Neutrophil (primary cell): ENCODE measurements at regions not wholly inside any gene's neighbourhood (a gene's known extent, or its start where the extent isn't known, plus 50 kb on each side); places are given as distances from the start of the nearest gene placed in this dataset.

ENCODE experiments used
- H3K27ac ChIP-seq: fragments of 200-600 bp; sonication (generic); 2 replicates; pipeline ENCODE4 v1.5.1; 2016; ENCODE audit warnings: mild to moderate bottlenecking, moderate library complexity
- H3K27me3 ChIP-seq: fragments of 200-600 bp; sonication (generic); 2 replicates; pipeline ENCODE4 v1.6.0; 2016; ENCODE audit warnings: mild to moderate bottlenecking
- H3K36me3 ChIP-seq: fragments of 200-600 bp; sonication (generic); 2 replicates; pipeline ENCODE4 v1.5.1; 2017
- H3K4me1 ChIP-seq, 2 experiments: fragments of 200-600 bp in 1 of 2; sonication (generic) in 1 of 2; 1 replicate in 1 of 2; 2 replicates in 1 of 2; pipeline versions ENCODE4 v1.5.1 to v1.6.1; 2013 to 2016; ENCODE audit warnings: low read depth in 1 of 2, low read length in 1 of 2, mild to moderate bottlenecking in 1 of 2, moderate library complexity in 1 of 2; ENCODE audit not compliant: control insufficient read depth in 1 of 2, insufficient read depth in 1 of 2
- H3K4me3 ChIP-seq, 2 experiments: fragments of 200-600 bp in 1 of 2; sonication (generic) in 1 of 2; 1 replicate in 1 of 2; 2 replicates in 1 of 2; pipeline ENCODE4 v1.5.1; 2013 to 2016; ENCODE audit warnings: low read depth in 1 of 2, low read length in 1 of 2, mild to moderate bottlenecking in 1 of 2, moderate library complexity in 1 of 2
- H3K9me3 ChIP-seq: fragments of 200-600 bp; sonication (generic); 2 replicates; pipeline ENCODE4 v1.5.1; 2016
- CTCF ChIP-seq: fragments of 200-600 bp; sonication (generic); IDR thresholded peaks from 2 replicates; pipeline ENCODE4 v1.5.1; 2016; ENCODE audit warnings: antibody characterized with exemption

GRCh38 chr13:94822356-94822755 lies 110.0 kb upstream of the SOX21 start:
- H3K9me3 ChIP-seq, result no peaks in the 10 kb centered on the region
- no peaks in the 10 kb centered on the region for H3K27me3 ChIP-seq
- no peak overlapping the region for H3K4me3 ChIP-seq
- H3K4me1 ChIP-seq, result no peaks in the 10 kb centered on the region
- no peaks in the 10 kb centered on the region for H3K36me3 ChIP-seq
- no peak overlapping the region for H3K27ac ChIP-seq
- no peak for TF ChIP-seq CTCF

DNA sequence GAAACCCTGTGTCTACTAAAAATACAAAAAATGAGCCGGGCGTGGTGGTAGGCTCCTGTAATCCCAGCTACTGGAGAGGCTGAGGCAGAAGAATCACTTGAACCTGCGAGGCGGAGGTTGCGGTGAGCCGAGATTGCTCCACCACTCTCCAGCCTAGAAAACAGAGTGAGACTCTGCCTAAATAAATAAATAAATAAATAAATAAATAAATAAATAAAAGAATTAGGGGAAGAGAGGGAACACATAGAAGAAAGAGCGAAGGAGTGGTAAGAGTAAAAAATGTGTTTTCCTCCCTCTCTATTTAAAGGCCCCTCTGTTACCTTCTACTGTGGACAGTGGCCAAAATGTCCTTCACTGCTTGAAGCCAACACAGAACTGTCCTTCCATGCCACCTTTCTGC lies 103.9 kb upstream of the SOX21 start:
- no peak for TF ChIP-seq CTCF
- no peak overlapping the region for H3K4me3 ChIP-seq
- H3K27ac ChIP-seq, result no peak overlapping the region
- no peaks in the 10 kb centered on the region for H3K27me3 ChIP-seq
- no peaks in the 10 kb centered on the region for H3K4me1 ChIP-seq
- H3K36me3 ChIP-seq, result no peaks in the 10 kb centered on the region
- no peaks in the 10 kb centered on the region for H3K9me3 ChIP-seq

DNA sequence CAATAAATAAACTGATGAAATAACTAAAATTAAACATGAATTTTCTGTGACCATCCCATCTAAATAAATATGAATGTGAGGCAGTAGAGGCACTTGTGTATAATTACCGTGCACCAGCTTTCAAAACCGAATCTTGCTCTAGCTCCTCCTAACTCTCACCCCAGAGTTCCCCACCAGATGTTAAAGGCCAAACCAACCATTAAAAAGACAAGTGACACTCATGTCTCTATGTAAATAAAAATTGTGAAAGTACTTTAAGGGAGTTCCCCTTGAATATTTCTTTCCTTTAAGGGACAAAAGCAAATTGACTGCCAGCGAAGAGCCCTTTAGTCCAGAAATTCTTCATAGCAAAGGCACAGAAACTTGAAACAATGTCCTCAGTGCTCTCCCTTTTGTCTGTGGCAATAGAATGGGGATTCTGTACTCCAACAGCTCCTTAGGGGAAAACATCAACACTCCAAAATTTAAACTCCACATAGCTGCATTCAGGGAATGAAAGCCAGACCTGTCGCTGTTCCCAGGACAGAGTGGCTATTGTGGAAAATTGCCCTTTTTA lies 101.7 kb upstream of the SOX21 start:
- Histone ChIP-seq H3K36me3 (no peaks in the 10 kb centered on the region), H3K4me3 (no peak overlapping the region), H3K4me1 (no peaks in the 10 kb centered on the region), H3K27ac (no peak overlapping the region), H3K27me3 (no peaks in the 10 kb centered on the region), H3K9me3 (no peaks in the 10 kb centered on the region)
- no peak for TF ChIP-seq CTCF

GRCh38 chr13:94811753-94812152 lies 99.4 kb upstream of the SOX21 start:
- Histone ChIP-seq H3K4me3 (no peak overlapping the region), H3K4me1 (no peaks in the 10 kb centered on the region), H3K9me3 (no peaks in the 10 kb centered on the region), H3K27me3 (no peaks in the 10 kb centered on the region), H3K27ac (no peak overlapping the region), H3K36me3 (no peaks in the 10 kb centered on the region)
- no peak for TF ChIP-seq CTCF

DNA sequence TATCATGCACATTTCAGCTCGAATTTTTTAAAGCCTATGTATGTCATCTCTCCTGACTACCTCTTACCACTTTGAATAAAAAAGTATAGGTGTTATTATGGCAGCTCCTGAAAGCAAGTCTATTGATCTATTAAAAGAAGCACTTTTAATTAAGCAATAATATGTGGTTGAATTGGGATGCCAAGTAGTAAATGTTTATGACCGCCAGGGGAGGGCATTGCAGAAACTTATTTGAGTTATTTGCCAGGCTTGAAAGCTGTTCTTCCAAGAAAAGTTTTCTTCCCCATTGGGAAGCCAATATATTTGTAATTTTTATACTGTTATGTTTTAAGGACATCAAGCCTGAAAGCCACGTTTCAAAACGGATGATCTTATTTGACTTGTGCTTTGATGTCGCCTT lies 88.1 kb upstream of the SOX21 start:
- Histone ChIP-seq H3K4me1 (no peaks in the 10 kb centered on the region), H3K9me3 (peaks cover 4% of the 10 kb centered on the region), H3K36me3 (no peaks in the 10 kb centered on the region), H3K27me3 (no peaks in the 10 kb centered on the region), H3K4me3 (no peak overlapping the region), H3K27ac (no peak overlapping the region)
- no peak for TF ChIP-seq CTCF

- no peak for TF ChIP-seq CTCF
- Histone ChIP-seq H3K4me3 (no peak overlapping the region), H3K36me3 (no peaks in the 10 kb centered on the region), H3K4me1 (no peaks in the 10 kb centered on the region), H3K27ac (no peak overlapping the region), H3K27me3 (no peaks in the 10 kb centered on the region), H3K9me3 (no peaks in the 10 kb centered on the region)
These were observed 87.0 kb upstream of the SOX21 start for GRCh38 chr13:94799299-94799698.
